ENCODE measurements at regions not wholly inside any gene's neighbourhood (a gene's known extent, or its start where the extent isn't known, plus 50 kb on each side); places are given as distances from the start of the nearest gene placed in this dataset.

DNA sequence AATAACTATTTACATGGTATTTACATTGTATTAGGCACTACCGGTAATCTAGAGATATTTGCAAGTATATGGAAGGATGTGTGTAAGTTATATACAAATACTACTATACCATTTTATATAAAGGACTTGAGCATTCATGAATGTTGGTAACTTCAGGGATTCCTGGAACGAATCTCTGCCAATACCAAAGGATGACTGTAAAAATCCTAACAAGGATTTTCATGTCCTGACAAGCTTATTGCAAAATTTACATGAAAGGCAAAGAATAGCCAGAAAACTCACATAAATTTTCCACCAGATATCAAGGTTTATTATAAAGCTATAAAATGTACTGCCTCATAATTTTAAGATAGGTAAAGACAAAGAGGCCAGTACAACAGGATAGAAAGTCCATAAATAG, 325.2 kb upstream of the NRIP1 start:
- Histone ChIP-seq H2AFZ (replicated peaks) (no peak overlapping the region), H3K36me3 (no peaks in the 10 kb centered on the region), H3K27ac (no peak overlapping the region), H3K9me3 (ENCODE audit: low read depth) (no peaks in the 10 kb centered on the region), H3K9ac (no peak overlapping the region), H3K4me2 (no peak overlapping the region), H3K4me3 (no peak overlapping the region), H4K20me1 (ENCODE audit: low read depth) (no peaks in the 10 kb centered on the region), H3K27me3 (no peaks in the 10 kb centered on the region), H3K4me1 (no peaks in the 10 kb centered on the region), H3F3A (ENCODE audit: low read depth) (no peaks in the 10 kb centered on the region), H3K79me2 (ENCODE audit: low read depth) (no peaks in the 10 kb centered on the region)
- Mint-ChIP-seq H3K4me1 (peaks cover 6% of the 10 kb centered on the region), H3K36me3 (no peaks in the 10 kb centered on the region), H3K27ac (no peak overlapping the region), H3K4me3 (no peak overlapping the region), H3K9me3 (peaks cover 21% of the 10 kb centered on the region), H3K27me3 (ENCODE audit: insufficient read depth, low read depth) (no peaks in the 10 kb centered on the region)
- no peak for DNase-seq (ENCODE audit: low spot score)
- TF ChIP-seq EZH2 (IDR thresholded peaks at IDR 0.05) (no peak), EZH2phosphoT487 (IDR thresholded peaks at IDR 0.05) (no peak)
- TF ChIP-seq, protein P1, sequence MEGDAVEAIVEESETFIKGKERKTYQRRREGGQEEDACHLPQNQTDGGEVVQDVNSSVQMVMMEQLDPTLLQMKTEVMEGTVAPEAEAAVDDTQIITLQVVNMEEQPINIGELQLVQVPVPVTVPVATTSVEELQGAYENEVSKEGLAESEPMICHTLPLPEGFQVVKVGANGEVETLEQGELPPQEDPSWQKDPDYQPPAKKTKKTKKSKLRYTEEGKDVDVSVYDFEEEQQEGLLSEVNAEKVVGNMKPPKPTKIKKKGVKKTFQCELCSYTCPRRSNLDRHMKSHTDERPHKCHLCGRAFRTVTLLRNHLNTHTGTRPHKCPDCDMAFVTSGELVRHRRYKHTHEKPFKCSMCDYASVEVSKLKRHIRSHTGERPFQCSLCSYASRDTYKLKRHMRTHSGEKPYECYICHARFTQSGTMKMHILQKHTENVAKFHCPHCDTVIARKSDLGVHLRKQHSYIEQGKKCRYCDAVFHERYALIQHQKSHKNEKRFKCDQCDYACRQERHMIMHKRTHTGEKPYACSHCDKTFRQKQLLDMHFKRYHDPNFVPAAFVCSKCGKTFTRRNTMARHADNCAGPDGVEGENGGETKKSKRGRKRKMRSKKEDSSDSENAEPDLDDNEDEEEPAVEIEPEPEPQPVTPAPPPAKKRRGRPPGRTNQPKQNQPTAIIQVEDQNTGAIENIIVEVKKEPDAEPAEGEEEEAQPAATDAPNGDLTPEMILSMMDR (IDR thresholded peaks at IDR 0.05): no peak

DNA sequence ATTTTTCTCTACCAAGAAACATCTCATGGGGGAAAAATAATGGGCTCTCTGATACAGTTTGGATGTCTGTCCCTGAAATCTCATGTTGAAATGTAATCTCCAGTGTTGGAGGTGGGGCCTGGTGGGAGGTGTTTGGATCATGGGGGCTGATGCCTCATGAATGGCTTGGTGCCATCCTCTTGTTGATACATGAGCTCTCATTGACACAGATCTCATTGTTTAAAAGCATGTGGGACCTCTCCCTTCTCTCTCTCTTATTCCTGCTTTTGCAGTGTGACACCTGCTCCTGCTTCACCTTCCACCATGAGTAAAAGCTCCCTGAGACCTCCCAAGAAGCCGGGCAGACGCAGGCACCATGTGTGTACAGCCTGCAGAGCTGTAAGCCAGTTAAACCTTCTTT, 332.5 kb upstream of the NRIP1 start:
- no peak overlapping the region for H2AFZ ChIP-seq (replicated peaks)
- TF ChIP-seq, protein P1 (IDR thresholded peaks at IDR 0.05): no peak
- TF ChIP-seq EZH2 (IDR thresholded peaks at IDR 0.05) (no peak), EZH2phosphoT487 (IDR thresholded peaks at IDR 0.05) (no peak)
- H3K9me3 Mint-ChIP-seq: peaks cover 8% of the 10 kb centered on the region
- H3K36me3 ChIP-seq: no peaks in the 10 kb centered on the region
- H3K9ac ChIP-seq: no peak overlapping the region
- no peak overlapping the region for H3K27ac ChIP-seq
- H3F3A ChIP-seq (ENCODE audit: low read depth): no peaks in the 10 kb centered on the region
- H3K27me3 ChIP-seq: no peaks in the 10 kb centered on the region
- H3K27me3 Mint-ChIP-seq (ENCODE audit: insufficient read depth, low read depth): no peaks in the 10 kb centered on the region
- H3K9me3 ChIP-seq (ENCODE audit: low read depth): no peaks in the 10 kb centered on the region
- H3K4me1 Mint-ChIP-seq: no peaks in the 10 kb centered on the region
- no peak for DNase-seq (ENCODE audit: low spot score)
- H3K4me2 ChIP-seq: no peak overlapping the region
- H3K4me3 Mint-ChIP-seq: no peak overlapping the region
- no peaks in the 10 kb centered on the region for H3K36me3 Mint-ChIP-seq
- H3K4me3 ChIP-seq: no peak overlapping the region
- no peaks in the 10 kb centered on the region for H3K79me2 ChIP-seq (ENCODE audit: low read depth)
- no peak overlapping the region for H3K27ac Mint-ChIP-seq
- H4K20me1 ChIP-seq (ENCODE audit: low read depth): no peaks in the 10 kb centered on the region
- no peaks in the 10 kb centered on the region for H3K4me1 ChIP-seq

GRCh38 chr21:15400905-15401304, 328.9 kb upstream of the USP25 start:
- Histone ChIP-seq H3K9ac (no peak overlapping the region), H3F3A (ENCODE audit: low read depth) (no peaks in the 10 kb centered on the region), H2AFZ (replicated peaks) (no peak overlapping the region), H3K27ac (no peak overlapping the region), H3K9me3 (ENCODE audit: low read depth) (no peaks in the 10 kb centered on the region), H4K20me1 (ENCODE audit: low read depth) (no peaks in the 10 kb centered on the region), H3K4me2 (no peak overlapping the region), H3K79me2 (ENCODE audit: low read depth) (no peaks in the 10 kb centered on the region), H3K4me3 (no peak overlapping the region), H3K4me1 (no peaks in the 10 kb centered on the region), H3K27me3 (no peaks in the 10 kb centered on the region), H3K36me3 (no peaks in the 10 kb centered on the region)
- Mint-ChIP-seq H3K27me3 (ENCODE audit: insufficient read depth, low read depth) (no peaks in the 10 kb centered on the region), H3K4me1 (no peaks in the 10 kb centered on the region), H3K27ac (no peak overlapping the region), H3K36me3 (no peaks in the 10 kb centered on the region), H3K4me3 (no peak overlapping the region), H3K9me3 (peaks cover 13% of the 10 kb centered on the region)
- no peak for TF ChIP-seq EZH2phosphoT487 (IDR thresholded peaks at IDR 0.05)
- TF ChIP-seq, protein P1 (IDR thresholded peaks at IDR 0.05): no peak
- no peak for TF ChIP-seq EZH2 (IDR thresholded peaks at IDR 0.05)
- DNase-seq (ENCODE audit: low spot score): no peak

Data from neural progenitor cell (in vitro differentiated cells).